MM.1S (cell line): ENCODE measurements at regions not wholly inside any gene's neighbourhood (a gene's known extent, or its start where the extent isn't known, plus 50 kb on each side); places are given as distances from the start of the nearest gene placed in this dataset.

ENCODE experiments used
- DNase-seq: peaks from one replicate; pipeline ENCODE4 v3.0.0-alpha.2; 2015
- H2AFZ ChIP-seq: fragments of 300-600 bp; sonication (generic); 2 replicates; pipeline ENCODE4 v1.6.0; 2016; ENCODE audit warnings: antibody characterized with exemption, low read length
- H3F3A ChIP-seq: fragments of 300-600 bp; sonication (generic); 2 replicates; pipeline ENCODE4 v1.6.1; 2016; ENCODE audit warnings: mild to moderate bottlenecking, antibody characterized with exemption, low read length, moderate library complexity, mixed read lengths; ENCODE audit not compliant: insufficient read depth
- H3K27ac ChIP-seq: fragments of 300-600 bp; sonication (generic); 2 replicates; pipeline ENCODE4 v1.5.1; 2016; ENCODE audit warnings: mild to moderate bottlenecking, low read length
- H3K27me3 ChIP-seq: fragments of 300-600 bp; sonication (generic); replicated peaks from 2 replicates; pipeline ENCODE4 v1.6.0; 2016; ENCODE audit warnings: low read length; ENCODE audit not compliant: insufficient read depth
- H3K36me3 ChIP-seq: fragments of 300-600 bp; sonication (generic); replicated peaks from 2 replicates; pipeline ENCODE4 v1.6.1; 2016; ENCODE audit warnings: mild to moderate bottlenecking, low read length, mixed read lengths; ENCODE audit not compliant: insufficient read depth
- H3K4me1 ChIP-seq: fragments of 300-600 bp; sonication (generic); 2 replicates; pipeline ENCODE4 v1.6.1; 2016; ENCODE audit warnings: low read length, mixed read lengths
- H3K4me2 ChIP-seq: fragments of 300-600 bp; sonication (generic); 2 replicates; pipeline ENCODE4 v1.6.0; 2016; ENCODE audit warnings: low read depth, low read length
- H3K4me3 ChIP-seq: fragments of 300-600 bp; sonication (generic); 2 replicates; pipeline ENCODE4 v1.5.1; 2016; ENCODE audit warnings: low read length, mixed read lengths
- H3K79me2 ChIP-seq: fragments of 300-600 bp; sonication (generic); 2 replicates; pipeline ENCODE4 v1.6.1; 2016; ENCODE audit warnings: mixed run types, low read length, mixed read lengths
- H3K9ac ChIP-seq: fragments of 300-600 bp; sonication (generic); 2 replicates; pipeline ENCODE4 v1.6.1; 2016; ENCODE audit warnings: low read length, mixed read lengths
- H3K9me2 ChIP-seq: fragments of 300-600 bp; sonication (generic); replicated peaks from 2 replicates; pipeline ENCODE4 v1.6.1; 2016; ENCODE audit warnings: mild to moderate bottlenecking, low read length, mixed read lengths; ENCODE audit not compliant: insufficient read depth
- H3K9me3 ChIP-seq: fragments of 300-600 bp; sonication (generic); replicated peaks from 2 replicates; pipeline ENCODE4 v1.6.1; 2016; ENCODE audit warnings: mild to moderate bottlenecking, low read length, mixed read lengths; ENCODE audit not compliant: insufficient read depth
- H4K20me1 ChIP-seq: fragments of 300-600 bp; sonication (generic); 2 replicates; pipeline ENCODE4 v1.6.1; 2016; ENCODE audit warnings: mild to moderate bottlenecking, low read length, moderate library complexity, mixed read lengths; ENCODE audit not compliant: insufficient read depth
- EZH2 ChIP-seq: fragments of 300-600 bp; sonication (generic); optimal IDR thresholded peaks from 2 replicates; pipeline ENCODE3; 2017; ENCODE audit warnings: low read depth, mild to moderate bottlenecking, antibody characterized with exemption, low read length, mixed read lengths
- EZH2phosphoT487 ChIP-seq: fragments of 300-600 bp; sonication (generic); IDR thresholded peaks from 2 replicates; pipeline ENCODE4 v1.6.1; 2018; ENCODE audit warnings: antibody characterized with exemption, low read length
- TF ChIP-seq, protein P1 (sequence below): fragments of 300-600 bp; sonication (generic); IDR thresholded peaks from 2 replicates; pipeline ENCODE4 v1.5.1; 2016; ENCODE audit warnings: antibody characterized with exemption, low read length, mixed read lengths

DNA sequence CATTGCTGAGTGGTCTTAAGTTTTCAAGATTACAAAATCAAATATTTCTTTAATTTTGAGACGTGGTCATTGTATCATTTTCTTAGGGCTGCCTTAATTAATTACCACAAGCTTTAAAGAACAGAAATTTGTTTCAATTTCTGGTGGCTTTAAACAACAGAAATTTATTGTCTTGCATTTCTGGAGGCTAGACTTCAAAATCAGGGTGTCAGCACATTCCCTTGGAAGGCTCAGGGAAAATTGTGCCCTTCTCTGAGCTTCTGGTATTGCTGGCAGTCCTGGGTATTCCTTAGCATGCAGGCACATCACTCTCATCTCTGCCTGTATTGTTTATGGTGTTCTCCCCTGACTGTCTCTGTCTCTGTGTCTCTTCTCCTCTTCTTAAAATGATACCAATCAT, 76.0 kb upstream of the PCSK2 start:
- no peaks in the 10 kb centered on the region for H3K9me3 ChIP-seq
- H3K27ac ChIP-seq: no peak overlapping the region
- H3K9me2 ChIP-seq: no peaks in the 10 kb centered on the region
- H4K20me1 ChIP-seq: no peaks in the 10 kb centered on the region
- no peaks in the 10 kb centered on the region for H3K79me2 ChIP-seq
- H3F3A ChIP-seq: no peaks in the 10 kb centered on the region
- H3K27me3 ChIP-seq: no peaks in the 10 kb centered on the region
- H3K9ac ChIP-seq: no peak overlapping the region
- no peak for DNase-seq
- H3K4me1 ChIP-seq: no peaks in the 10 kb centered on the region
- H3K4me3 ChIP-seq: no peak overlapping the region
- H3K4me2 ChIP-seq: no peak overlapping the region
- TF ChIP-seq EZH2: no peak
- TF ChIP-seq EZH2phosphoT487: no peak
- TF ChIP-seq, protein P1, sequence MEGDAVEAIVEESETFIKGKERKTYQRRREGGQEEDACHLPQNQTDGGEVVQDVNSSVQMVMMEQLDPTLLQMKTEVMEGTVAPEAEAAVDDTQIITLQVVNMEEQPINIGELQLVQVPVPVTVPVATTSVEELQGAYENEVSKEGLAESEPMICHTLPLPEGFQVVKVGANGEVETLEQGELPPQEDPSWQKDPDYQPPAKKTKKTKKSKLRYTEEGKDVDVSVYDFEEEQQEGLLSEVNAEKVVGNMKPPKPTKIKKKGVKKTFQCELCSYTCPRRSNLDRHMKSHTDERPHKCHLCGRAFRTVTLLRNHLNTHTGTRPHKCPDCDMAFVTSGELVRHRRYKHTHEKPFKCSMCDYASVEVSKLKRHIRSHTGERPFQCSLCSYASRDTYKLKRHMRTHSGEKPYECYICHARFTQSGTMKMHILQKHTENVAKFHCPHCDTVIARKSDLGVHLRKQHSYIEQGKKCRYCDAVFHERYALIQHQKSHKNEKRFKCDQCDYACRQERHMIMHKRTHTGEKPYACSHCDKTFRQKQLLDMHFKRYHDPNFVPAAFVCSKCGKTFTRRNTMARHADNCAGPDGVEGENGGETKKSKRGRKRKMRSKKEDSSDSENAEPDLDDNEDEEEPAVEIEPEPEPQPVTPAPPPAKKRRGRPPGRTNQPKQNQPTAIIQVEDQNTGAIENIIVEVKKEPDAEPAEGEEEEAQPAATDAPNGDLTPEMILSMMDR: no peak
- H2AFZ ChIP-seq: no peak overlapping the region
- H3K36me3 ChIP-seq: no peaks in the 10 kb centered on the region

DNA sequence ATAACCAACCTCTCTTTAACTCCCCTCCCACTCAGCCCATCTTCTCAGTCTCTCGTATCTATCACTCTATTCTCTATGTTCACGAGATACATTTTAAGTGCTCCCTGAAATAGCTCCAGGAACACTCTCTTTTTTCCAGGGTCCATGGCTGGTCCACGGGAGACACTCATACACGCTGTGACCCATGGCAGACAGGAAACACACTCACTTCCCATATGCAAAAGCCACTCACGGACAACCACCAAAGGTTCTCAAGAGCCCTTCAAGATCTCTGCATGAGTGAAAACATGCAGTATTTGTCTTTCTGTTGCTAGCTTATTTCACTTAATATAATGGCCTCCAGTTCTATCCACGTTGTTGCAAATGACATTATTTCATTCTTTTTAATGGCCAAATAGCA, 71.4 kb upstream of the PCSK2 start:
- no peak overlapping the region for H3K27ac ChIP-seq
- no peaks in the 10 kb centered on the region for H3K9me3 ChIP-seq
- H3K36me3 ChIP-seq: no peaks in the 10 kb centered on the region
- no peaks in the 10 kb centered on the region for H3K79me2 ChIP-seq
- H3F3A ChIP-seq: no peaks in the 10 kb centered on the region
- no peak for DNase-seq
- H3K4me2 ChIP-seq: no peak overlapping the region
- no peaks in the 10 kb centered on the region for H3K9me2 ChIP-seq
- no peaks in the 10 kb centered on the region for H3K27me3 ChIP-seq
- no peaks in the 10 kb centered on the region for H3K4me1 ChIP-seq
- no peaks in the 10 kb centered on the region for H4K20me1 ChIP-seq
- no peak overlapping the region for H2AFZ ChIP-seq
- TF ChIP-seq EZH2phosphoT487: no peak
- TF ChIP-seq, protein P1: no peak
- H3K9ac ChIP-seq: no peak overlapping the region
- H3K4me3 ChIP-seq: no peak overlapping the region

DNA sequence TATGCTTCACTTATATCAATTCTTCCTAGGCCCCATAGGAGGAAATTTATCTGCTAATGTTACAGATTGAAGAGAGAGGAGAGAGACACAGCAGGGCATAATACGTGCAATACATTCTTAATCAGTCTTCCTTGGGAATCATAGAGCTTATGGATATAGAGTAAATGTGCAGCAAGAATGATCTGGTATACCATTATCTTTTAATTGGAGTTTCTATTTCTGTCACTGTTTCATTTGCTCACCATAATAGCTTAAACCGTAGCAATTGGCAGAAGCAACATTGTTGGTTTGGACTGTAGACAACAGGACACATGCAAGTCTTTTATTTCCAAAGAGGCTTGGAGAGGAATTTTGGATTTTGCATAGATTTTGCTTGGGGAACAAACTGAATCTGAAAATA, 68.1 kb upstream of the PCSK2 start:
- H3K9ac ChIP-seq: no peak overlapping the region
- no peak overlapping the region for H3K4me3 ChIP-seq
- H3K4me1 ChIP-seq: no peaks in the 10 kb centered on the region
- no peaks in the 10 kb centered on the region for H3K9me2 ChIP-seq
- TF ChIP-seq EZH2phosphoT487 (no peak), EZH2 (no peak)
- TF ChIP-seq, protein P1: no peak
- H3K27me3 ChIP-seq: no peaks in the 10 kb centered on the region
- H4K20me1 ChIP-seq: no peaks in the 10 kb centered on the region
- no peak for DNase-seq
- no peaks in the 10 kb centered on the region for H3F3A ChIP-seq
- H3K36me3 ChIP-seq: no peaks in the 10 kb centered on the region
- no peaks in the 10 kb centered on the region for H3K9me3 ChIP-seq
- H3K27ac ChIP-seq: no peak overlapping the region
- no peaks in the 10 kb centered on the region for H3K79me2 ChIP-seq
- H2AFZ ChIP-seq: no peak overlapping the region
- no peak overlapping the region for H3K4me2 ChIP-seq
